Gastrocnemius medialis (tissue), 4 donors: ENCODE measurements at regions not wholly inside any gene's neighbourhood (a gene's known extent, or its start where the extent isn't known, plus 50 kb on each side); places are given as distances from the start of the nearest gene placed in this dataset.

ENCODE experiments used
- ATAC-seq, 2 donors: fragments of 150-250 bp; one replicate each; pipeline ENCODE4 v1.9.1; 2016
- DNase-seq, 2 donors: peaks; one replicate each; pipeline ENCODE4 v3.0.0-alpha.2; 2019
- H3K27ac ChIP-seq, 4 donors: fragments of 200-600 bp; sonication (generic); 1 replicate in 1 of 4; 2 replicates in 3 of 4; pipeline ENCODE4 v1.5.1; 2016 to 2018; ENCODE audit warnings: mild to moderate bottlenecking in 2 of 4, moderate library complexity in 1 of 4
- H3K27me3 ChIP-seq, 3 donors: fragments of 200-600 bp; sonication (generic) in 2 of 3; 1 replicate in 1 of 3; 2 replicates in 2 of 3; pipeline versions ENCODE4 v1.5.1 to v1.6.0; 2016 to 2019; ENCODE audit warnings: mild to moderate bottlenecking in 1 of 3, moderate library complexity in 1 of 3
- H3K36me3 ChIP-seq, 2 donors: fragments of 200-600 bp; sonication (generic) in 1 of 2; one replicate each; pipeline ENCODE4 v1.5.1; 2017 to 2018
- H3K4me1 ChIP-seq, 2 donors: fragments of 200-600 bp; sonication (generic) in 1 of 2; one replicate each; pipeline ENCODE4 v1.5.1; 2016 to 2017; ENCODE audit warnings: mild to moderate bottlenecking in 2 of 2
- H3K4me3 ChIP-seq, 4 donors: fragments of 200-600 bp; sonication (generic) in 3 of 4; 1 replicate in 1 of 4; 2 replicates in 3 of 4; pipeline ENCODE4 v1.5.1; 2016 to 2019; ENCODE audit warnings: mild to moderate bottlenecking in 2 of 4
- H3K9me3 ChIP-seq, 3 donors: fragments of 200-600 bp; sonication (generic) in 2 of 3; 1 replicate in 1 of 3; 2 replicates in 2 of 3; pipeline ENCODE4 v1.5.1; 2016 to 2019
- CTCF ChIP-seq, 5 experiments: fragments of 450-650 bp in 3 of 5; fragments of 200-600 bp in 2 of 5; sonication (generic) in 2 of 5; IDR thresholded peaks in 4 of 5; conservative IDR thresholded peaks in 1 of 5; 1 replicate in 4 of 5; 2 replicates in 1 of 5; pipeline ENCODE4 v1.5.1; 2016 to 2019; ENCODE audit warnings: antibody characterized with exemption in 5 of 5, mild to moderate bottlenecking in 3 of 5, moderate library complexity in 3 of 5
- POLR2A ChIP-seq, 2 donors: fragments of 450-650 bp; IDR thresholded peaks; one replicate each; pipeline ENCODE4 v1.6.1; 2017; ENCODE audit warnings: antibody characterized with exemption in 2 of 2, mild to moderate bottlenecking in 2 of 2, moderate library complexity in 2 of 2
- in situ Hi-C, 4 donors: fragments of 200-750 bp; cut with MboI; loops; one replicate each; pipeline versions ENCODE4 v1.15.0 to v1.8.0; 2017; ENCODE audit warnings: low sequenced_read_pairs in 4 of 4
- intact Hi-C: fragments of 100-400 bp; cut with DNase I; formaldehyde crosslinking; loops from one replicate; pipeline ENCODE4 v1.15.1; 2023; ENCODE audit warnings: low total_unique reads

- Histone ChIP-seq H3K4me1 (no peaks in the 10 kb centered on the region), H3K27ac (no peak overlapping the region), H3K4me3 (no peak overlapping the region), H3K27me3 (no peaks in the 10 kb centered on the region), H3K9me3 (no peaks in the 10 kb centered on the region), H3K36me3 (no peaks in the 10 kb centered on the region)
- in situ Hi-C loops (no loop called here), intact Hi-C loops (no loop called here)
- no peak for DNase-seq
- no peak for ATAC-seq
- TF ChIP-seq POLR2A (IDR thresholded peaks at IDR 0.05), result no peak
- TF ChIP-seq CTCF (IDR thresholded peaks at IDR 0.05 in 4 of 5, conservative IDR thresholded peaks at IDR 0.05 in 1 of 5), result no peak
Observed at GRCh38 chr5:118173340-118173739, 815.0 kb downstream of the DTWD2 start.

GRCh38 chr5:118165619-118166018 is 822.7 kb downstream of the DTWD2 start:
- Histone ChIP-seq H3K27ac (no peak overlapping the region), H3K4me3 (no peak overlapping the region), H3K9me3 (no peaks in the 10 kb centered on the region), H3K36me3 (no peaks in the 10 kb centered on the region), H3K27me3 (no peaks in the 10 kb centered on the region), H3K4me1 (no peaks in the 10 kb centered on the region)
- intact Hi-C loops (no loop called here), in situ Hi-C loops (no loop called here)
- ATAC-seq (no peak), DNase-seq (no peak)
- no peak for TF ChIP-seq POLR2A (IDR thresholded peaks at IDR 0.05)
- TF ChIP-seq CTCF (IDR thresholded peaks at IDR 0.05 in 4 of 5, conservative IDR thresholded peaks at IDR 0.05 in 1 of 5), result no peak

- TF ChIP-seq CTCF (IDR thresholded peaks at IDR 0.05 in 4 of 5, conservative IDR thresholded peaks at IDR 0.05 in 1 of 5) (no peak), POLR2A (IDR thresholded peaks at IDR 0.05) (no peak)
- no peaks in the 10 kb centered on the region for H3K27me3 ChIP-seq
- in situ Hi-C loops, result no loop called here
- no peaks in the 10 kb centered on the region for H3K36me3 ChIP-seq
- H3K4me3 ChIP-seq, result no peak overlapping the region
- H3K9me3 ChIP-seq, result no peaks in the 10 kb centered on the region
- ATAC-seq (no peak), DNase-seq (no peak)
- intact Hi-C loops, result no loop called here
- H3K4me1 ChIP-seq, result no peaks in the 10 kb centered on the region
- H3K27ac ChIP-seq, result no peak overlapping the region
Observed at GRCh38 chr5:118156181-118156580, 832.2 kb downstream of the DTWD2 start.

- Histone ChIP-seq H3K4me3 (no peak overlapping the region), H3K9me3 (no peaks in the 10 kb centered on the region), H3K27ac (no peak overlapping the region), H3K27me3 (no peaks in the 10 kb centered on the region), H3K4me1 (no peaks in the 10 kb centered on the region), H3K36me3 (no peaks in the 10 kb centered on the region)
- ATAC-seq (no peak), DNase-seq (no peak)
- TF ChIP-seq POLR2A (IDR thresholded peaks at IDR 0.05) (no peak), CTCF (IDR thresholded peaks at IDR 0.05 in 4 of 5, conservative IDR thresholded peaks at IDR 0.05 in 1 of 5) (no peak)
- in situ Hi-C loops, result no loop called here
- intact Hi-C loops, result no loop called here
Observed at GRCh38 chr5:118146824-118147223, 841.5 kb downstream of the DTWD2 start.

GRCh38 chr5:118144540-118144939 is 843.8 kb downstream of the DTWD2 start:
- Histone ChIP-seq H3K36me3 (no peaks in the 10 kb centered on the region), H3K27me3 (no peaks in the 10 kb centered on the region), H3K9me3 (no peaks in the 10 kb centered on the region), H3K4me3 (no peak overlapping the region), H3K4me1 (no peaks in the 10 kb centered on the region), H3K27ac (no peak overlapping the region)
- in situ Hi-C loops (no loop called here), intact Hi-C loops (no loop called here)
- TF ChIP-seq POLR2A (IDR thresholded peaks at IDR 0.05), result no peak
- TF ChIP-seq CTCF (IDR thresholded peaks at IDR 0.05 in 4 of 5, conservative IDR thresholded peaks at IDR 0.05 in 1 of 5), result no peak
- ATAC-seq (no peak), DNase-seq (no peak)
